Ramos (cell line): ENCODE measurements at regions not wholly inside any gene's neighbourhood (a gene's known extent, or its start where the extent isn't known, plus 50 kb on each side); places are given as distances from the start of the nearest gene placed in this dataset.
"Not testable (repeated sequence)": the region's sequence is repeated elsewhere in the genome, so short reads cannot be mapped to it uniquely, and the experiment has no call there.

ENCODE experiments used
- in situ Hi-C: fragments of 300-500 bp; cut with MboI; formaldehyde crosslinking; loops from one replicate; pipeline ENCODE4 v1.14.3; 2022; ENCODE audit warnings: low sequenced_read_pairs; ENCODE audit not compliant: unreplicated experiment

DNA sequence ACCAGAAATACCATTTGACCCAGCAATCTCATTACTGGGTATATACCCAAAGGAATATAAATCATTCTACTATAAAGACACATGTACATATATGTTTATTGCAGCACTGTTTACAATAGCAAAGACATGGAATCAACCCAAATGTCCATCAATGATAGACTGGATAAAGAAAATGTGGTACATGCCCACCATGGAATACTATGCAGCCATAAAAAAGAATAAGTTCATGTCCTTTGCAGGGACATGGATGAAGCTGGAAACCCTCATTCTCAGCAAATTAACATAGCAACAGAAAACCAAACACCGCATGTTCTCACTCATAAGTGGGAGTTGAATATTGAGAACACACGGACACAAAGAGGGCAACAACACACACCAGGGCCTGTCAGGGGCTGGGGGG, 193.6 kb upstream of the SLC7A11 start:
- in situ Hi-C loops = not testable (repeated sequence)

GRCh38 chr4:138435046-138435445, 192.9 kb upstream of the SLC7A11 start:
- in situ Hi-C loops = not testable (repeated sequence)

GRCh38 chr4:138428611-138429010, 186.5 kb upstream of the SLC7A11 start:
- in situ Hi-C loops = no loop called here

DNA sequence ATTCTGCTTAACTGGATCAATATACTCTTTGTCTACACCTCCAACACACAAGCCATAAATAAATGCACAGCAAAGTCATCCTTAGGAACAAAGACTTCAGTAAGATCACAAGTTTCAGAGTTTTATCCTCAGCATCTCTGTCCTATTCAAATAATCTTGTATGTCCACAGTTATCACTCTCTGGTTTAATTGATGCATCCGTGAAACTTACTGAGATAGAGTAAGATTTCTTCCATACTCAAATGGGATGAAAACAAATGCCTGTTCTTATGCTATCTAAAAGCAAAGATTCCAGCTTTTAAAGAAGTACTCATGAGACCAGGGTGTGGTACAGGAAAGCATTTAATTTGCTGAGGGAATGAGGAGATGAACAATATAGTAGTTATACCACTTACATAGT, 184.6 kb upstream of the SLC7A11 start:
- in situ Hi-C loops = no loop called here

- in situ Hi-C loops = no loop called here
Measured at GRCh38 chr4:138420471-138420870, 178.3 kb upstream of the SLC7A11 start.

DNA sequence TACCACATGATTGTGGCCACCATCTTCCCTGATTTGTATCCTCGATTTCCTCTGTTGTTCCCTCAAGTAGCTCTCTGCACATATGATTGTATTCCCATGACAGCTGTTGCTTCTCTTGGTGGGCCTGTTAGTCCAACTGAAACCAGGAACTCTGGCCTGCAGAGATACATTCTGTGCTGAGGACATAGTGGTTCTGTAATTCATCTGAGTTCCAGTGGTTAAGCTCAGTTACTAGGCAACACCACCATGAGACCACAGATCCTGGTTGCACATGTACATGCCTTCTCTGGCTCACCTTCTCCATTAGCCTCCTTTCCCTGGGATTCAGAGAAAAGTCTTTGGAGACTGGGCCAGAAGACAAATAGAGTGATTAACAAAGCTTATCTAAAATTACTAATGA, 172.1 kb upstream of the SLC7A11 start:
- in situ Hi-C loops = no loop called here

GRCh38 chr4:138413273-138413672, 171.1 kb upstream of the SLC7A11 start:
- in situ Hi-C loops = no loop called here

GRCh38 chr4:138412847-138413246, 170.7 kb upstream of the SLC7A11 start:
- in situ Hi-C loops = no loop called here

GRCh38 chr4:138410266-138410665, 168.1 kb upstream of the SLC7A11 start:
- in situ Hi-C loops = no loop called here

GRCh38 chr4:138409670-138410069, 167.5 kb upstream of the SLC7A11 start:
- in situ Hi-C loops = no loop called here

DNA sequence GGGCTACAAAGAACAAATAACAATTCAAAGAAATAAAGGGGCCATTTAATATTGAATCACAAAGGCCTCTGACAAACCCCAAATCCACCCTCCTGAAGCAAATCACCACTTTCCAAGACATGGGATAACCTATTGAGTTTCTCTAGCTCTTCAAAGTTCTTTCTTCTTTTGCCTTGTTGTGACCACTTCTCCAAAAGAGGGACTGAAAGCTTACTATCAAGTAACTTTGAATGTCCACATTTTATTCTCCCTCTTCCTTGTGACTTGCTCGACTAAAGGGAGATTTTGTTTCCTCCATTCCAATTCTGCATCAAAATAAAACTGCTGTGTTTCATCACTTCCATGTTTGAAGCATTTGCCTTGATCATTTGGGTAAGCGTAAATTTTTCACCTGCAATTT, 166.6 kb upstream of the SLC7A11 start:
- in situ Hi-C loops = no loop called here

- in situ Hi-C loops = no loop called here
Measured at GRCh38 chr4:138407329-138407728, 165.2 kb upstream of the SLC7A11 start.

GRCh38 chr4:138406876-138407275, 164.7 kb upstream of the SLC7A11 start:
- in situ Hi-C loops = no loop called here

- in situ Hi-C loops = no loop called here
Measured at GRCh38 chr4:138405934-138406567, 163.9 kb upstream of the SLC7A11 start.

GRCh38 chr4:138405466-138405891, 163.3 kb upstream of the SLC7A11 start:
- in situ Hi-C loops = no loop called here

DNA sequence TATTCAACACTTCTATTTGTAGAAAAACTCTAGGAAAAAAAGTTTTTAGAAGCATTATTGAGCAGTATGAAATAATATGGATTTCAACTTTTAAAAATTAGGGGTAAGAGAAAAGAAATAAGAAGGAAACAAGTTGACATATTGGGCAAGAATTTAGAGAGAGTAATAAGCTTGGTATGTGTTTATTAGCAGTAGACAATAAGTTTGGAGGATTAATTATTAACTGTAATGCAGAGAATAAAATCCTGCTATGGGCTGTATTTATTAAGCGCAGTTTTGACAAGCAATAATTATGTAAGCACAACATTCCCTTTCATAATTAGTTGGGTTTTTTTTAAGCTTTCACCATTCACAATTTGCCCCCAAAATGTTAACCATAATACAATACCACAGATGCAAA, 162.7 kb upstream of the SLC7A11 start:
- in situ Hi-C loops = no loop called here

DNA sequence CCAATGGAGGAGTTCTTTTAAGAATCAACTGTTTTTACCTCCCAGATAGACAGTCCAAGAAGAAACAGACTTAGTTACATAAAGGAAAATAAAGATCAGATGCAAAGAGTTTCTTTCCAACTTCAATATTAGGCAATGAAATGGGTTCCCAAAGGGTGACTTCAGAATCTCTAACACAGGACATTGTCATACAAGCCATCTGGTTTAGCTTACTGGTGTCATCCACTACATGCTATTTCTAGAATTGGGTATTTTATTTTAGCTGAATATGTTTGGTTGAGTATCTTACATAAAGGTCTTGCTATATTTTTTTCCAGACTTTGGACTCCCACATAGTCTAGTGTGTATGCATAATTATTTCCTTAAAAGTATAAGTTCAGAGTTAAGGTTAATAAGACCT, 162.1 kb upstream of the SLC7A11 start:
- in situ Hi-C loops = no loop called here

GRCh38 chr4:138401334-138401733, 159.2 kb upstream of the SLC7A11 start:
- in situ Hi-C loops = no loop called here

DNA sequence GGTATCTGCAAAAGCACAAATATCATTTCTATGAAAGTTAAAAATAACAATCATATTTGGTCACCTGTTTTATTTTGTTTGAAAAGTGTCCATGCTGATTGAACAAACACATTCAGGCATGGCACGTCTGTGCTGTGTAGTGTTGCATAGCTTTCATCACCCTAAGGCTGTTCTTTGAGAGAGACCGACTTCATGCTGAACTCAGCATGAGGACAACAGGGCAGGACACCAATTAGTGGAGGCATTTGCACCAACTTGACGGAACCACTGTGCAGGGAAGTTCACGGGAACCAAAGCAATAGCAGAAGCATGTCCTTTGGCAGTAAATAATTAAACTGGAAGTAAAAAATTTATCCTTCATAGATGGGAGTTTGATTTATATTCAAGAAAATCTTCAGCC, 158.4 kb upstream of the SLC7A11 start:
- in situ Hi-C loops = no loop called here

DNA sequence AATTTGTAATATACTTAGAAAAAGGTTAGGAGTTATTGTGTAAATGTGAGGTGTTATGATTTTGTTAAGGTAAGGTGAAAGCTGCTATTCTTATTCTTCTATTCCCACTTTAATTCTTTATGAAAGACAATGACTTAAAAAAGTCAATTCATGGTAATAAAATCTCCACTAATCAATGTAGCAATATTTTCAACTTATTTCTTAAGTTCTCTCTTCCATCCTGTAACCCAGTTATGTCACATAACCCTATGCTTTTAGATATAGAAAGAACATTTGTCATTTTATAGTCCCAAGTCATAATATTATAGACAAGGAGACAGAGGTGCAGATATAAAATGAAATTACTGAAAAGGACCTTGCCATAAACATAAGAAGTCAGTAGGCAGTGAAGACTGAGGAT, 157.9 kb upstream of the SLC7A11 start:
- in situ Hi-C loops = no loop called here

- in situ Hi-C loops = no loop called here
Measured at GRCh38 chr4:138399081-138399480, 156.9 kb upstream of the SLC7A11 start.

DNA sequence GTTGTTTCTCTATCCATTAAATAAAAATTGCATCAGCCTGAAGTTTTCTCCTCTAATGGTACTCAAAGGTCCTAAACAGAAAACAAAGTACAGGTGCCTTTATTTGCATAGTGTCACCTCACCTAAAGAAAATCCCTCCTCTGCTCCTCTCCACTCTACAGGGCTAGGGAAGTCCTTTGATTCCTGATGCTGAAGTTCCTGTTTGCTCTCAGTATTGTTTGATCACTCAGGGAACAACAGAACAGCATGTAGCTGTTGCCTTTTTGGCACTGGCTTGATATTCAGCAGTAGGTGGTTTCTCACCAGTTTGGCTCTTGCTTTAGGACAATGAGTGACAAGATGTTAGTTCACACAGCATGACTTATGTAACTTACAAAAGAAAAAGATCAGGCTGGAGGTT, 156.2 kb upstream of the SLC7A11 start:
- in situ Hi-C loops = no loop called here
